ENCODE measurements at regions not wholly inside any gene's neighbourhood (a gene's known extent, or its start where the extent isn't known, plus 50 kb on each side); places are given as distances from the start of the nearest gene placed in this dataset.

GRCh38 chr2:150222379-150222778 lies 265.1 kb downstream of the RND3 start:
- TF ChIP-seq, protein P1, sequence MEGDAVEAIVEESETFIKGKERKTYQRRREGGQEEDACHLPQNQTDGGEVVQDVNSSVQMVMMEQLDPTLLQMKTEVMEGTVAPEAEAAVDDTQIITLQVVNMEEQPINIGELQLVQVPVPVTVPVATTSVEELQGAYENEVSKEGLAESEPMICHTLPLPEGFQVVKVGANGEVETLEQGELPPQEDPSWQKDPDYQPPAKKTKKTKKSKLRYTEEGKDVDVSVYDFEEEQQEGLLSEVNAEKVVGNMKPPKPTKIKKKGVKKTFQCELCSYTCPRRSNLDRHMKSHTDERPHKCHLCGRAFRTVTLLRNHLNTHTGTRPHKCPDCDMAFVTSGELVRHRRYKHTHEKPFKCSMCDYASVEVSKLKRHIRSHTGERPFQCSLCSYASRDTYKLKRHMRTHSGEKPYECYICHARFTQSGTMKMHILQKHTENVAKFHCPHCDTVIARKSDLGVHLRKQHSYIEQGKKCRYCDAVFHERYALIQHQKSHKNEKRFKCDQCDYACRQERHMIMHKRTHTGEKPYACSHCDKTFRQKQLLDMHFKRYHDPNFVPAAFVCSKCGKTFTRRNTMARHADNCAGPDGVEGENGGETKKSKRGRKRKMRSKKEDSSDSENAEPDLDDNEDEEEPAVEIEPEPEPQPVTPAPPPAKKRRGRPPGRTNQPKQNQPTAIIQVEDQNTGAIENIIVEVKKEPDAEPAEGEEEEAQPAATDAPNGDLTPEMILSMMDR (IDR thresholded peaks at IDR 0.05): no peak
- no peak for TF ChIP-seq POLR2A (IDR thresholded peaks at IDR 0.05)

All from lower leg skin (tissue), 3 donors.